Aorta (tissue), 5 donors: ENCODE measurements at regions not wholly inside any gene's neighbourhood (a gene's known extent, or its start where the extent isn't known, plus 50 kb on each side); places are given as distances from the start of the nearest gene placed in this dataset.
A peak's percentile ranks its signal among the peaks of the same experiment; 100 is the strongest.
"Not testable (repeated sequence)": the region's sequence is repeated elsewhere in the genome, so short reads cannot be mapped to it uniquely, and the experiment has no call there.

Experiments used
- ATAC-seq: fragments of 200-7000 bp; cut with Tn5 transposase; one replicate; pipeline ENCODE4 v1.9.1; 2022; ENCODE audit warnings: moderate library complexity; ENCODE audit not compliant: low FRiP score
- DNase-seq, 2 donors: peaks; one replicate each; pipeline ENCODE4 v3.0.0-alpha.2; 2020
- H3K27ac ChIP-seq, 2 donors: one replicate each; pipeline ENCODE4 v1.5.1; 2013; ENCODE audit warnings: low read length in 2 of 2, mild to moderate bottlenecking in 2 of 2, moderate library complexity in 2 of 2, control low read depth in 1 of 2, inconsistent platforms in 1 of 2, low read depth in 1 of 2
- H3K27me3 ChIP-seq, 2 donors: one replicate each; pipeline ENCODE4 v1.6.1; 2013; ENCODE audit warnings: control low read depth in 1 of 2, low read length in 1 of 2, mild to moderate bottlenecking in 1 of 2, moderate library complexity in 1 of 2; ENCODE audit not compliant: insufficient read depth in 2 of 2, control insufficient read depth in 1 of 2
- H3K36me3 ChIP-seq, 2 donors: one replicate each; pipeline ENCODE4 v1.6.1; 2013; ENCODE audit warnings: control low read depth in 1 of 2, low read length in 1 of 2, mild to moderate bottlenecking in 1 of 2; ENCODE audit not compliant: insufficient read depth in 2 of 2, control insufficient read depth in 1 of 2
- H3K4me1 ChIP-seq, 2 donors: one replicate each; pipeline ENCODE4 v1.6.1; 2013; ENCODE audit warnings: low read length in 2 of 2, control low read depth in 1 of 2, mild to moderate bottlenecking in 1 of 2, moderate library complexity in 1 of 2; ENCODE audit not compliant: insufficient read depth in 2 of 2, control insufficient read depth in 1 of 2
- H3K4me3 ChIP-seq, 2 donors: one replicate each; pipeline ENCODE4 v1.5.1; 2013; ENCODE audit warnings: low read length in 2 of 2, control low read depth in 1 of 2, mild to moderate bottlenecking in 1 of 2
- H3K9me3 ChIP-seq: one replicate; pipeline ENCODE4 v1.6.1; 2013; ENCODE audit warnings: mild to moderate bottlenecking, low read length; ENCODE audit not compliant: control insufficient read depth
- WGBS, 2 donors: extraction: QIAGEN DNeasy Blood & Tissue Kit; methylation state at CpG; one replicate each; pipeline ENCODE4 v1.1.7; 2013; 5-methylcytosine and 5-hydroxymethylcytosine counted together
- intact Hi-C, 2 donors: fragments of 100-400 bp; cut with DNase I; formaldehyde crosslinking; loops; one replicate each; pipeline versions ENCODE4 v1.14.2 to v1.15.0; 2022
- donor health status: healthy with polysubstance abuse.
- donor health status: Bipolar disorder and iron deficiency.
- donor health status: DM: no; HTN: no; CAD: no.
- donor health status: DM: no; HTN: no; CAD: no.
- donor health status: DM: yes; HTN: yes; CAD: no.

GRCh38 chr12:8399496-8400034 lies 56.2 kb upstream of the CLEC6A start:
- 39 to 42% methylated on average over 12 to 13 of the region's 13 CpGs for WGBS, 2 donors
- H3K27ac ChIP-seq, H3K4me1 ChIP-seq, H3K9me3 ChIP-seq, intact Hi-C loops, H3K27me3 ChIP-seq, DNase-seq, H3K36me3 ChIP-seq, ATAC-seq, H3K4me3 ChIP-seq: not testable (repeated sequence)

- ATAC-seq, DNase-seq, intact Hi-C loops, H3K4me1 ChIP-seq, H3K27me3 ChIP-seq, H3K36me3 ChIP-seq, H3K9me3 ChIP-seq, H3K27ac ChIP-seq, H3K4me3 ChIP-seq: not testable (repeated sequence)
- WGBS, 2 donors: 74% methylated on average over 6 of the region's 6 CpGs
Measured at GRCh38 chr12:8403834-8404233, 51.9 kb upstream of the CLEC6A start.

- intact Hi-C loops, H3K27me3 ChIP-seq, H3K36me3 ChIP-seq, H3K4me1 ChIP-seq, H3K4me3 ChIP-seq, H3K27ac ChIP-seq, H3K9me3 ChIP-seq, ATAC-seq: not testable (repeated sequence)
- DNase-seq: peak in 1 of 2 donors; percentile 62
- 91 to 95% methylated on average over 23 to 26 of the region's 26 CpGs for WGBS, 2 donors
Measured at GRCh38 chr12:8404341-8404740, 51.4 kb upstream of the CLEC6A start.
